ENCODE measurements at regions not wholly inside any gene's neighbourhood (a gene's known extent, or its start where the extent isn't known, plus 50 kb on each side); places are given as distances from the start of the nearest gene placed in this dataset.

GRCh38 chr22:47437636-47438035 lies 675.2 kb downstream of the TBC1D22A start:
- Histone ChIP-seq H3K36me3 (ENCODE audit: control insufficient read depth, insufficient read depth, low read length) (no peaks in the 10 kb centered on the region), H3K4me3 (replicated peaks; ENCODE audit: low read depth, low read length) (no peak overlapping the region), H3K27me3 (replicated peaks; ENCODE audit: control insufficient read depth, insufficient read depth, low read length) (no peaks in the 10 kb centered on the region)
- no peak for DNase-seq (ENCODE audit: extremely low read depth, insufficient read length)
- TF ChIP-seq CTCF (IDR thresholded peaks at IDR 0.05; ENCODE audit: insufficient read depth, low read length, poor library complexity, severe bottlenecking): no peak

GRCh38 chr22:47437110-47437509 lies 674.7 kb downstream of the TBC1D22A start:
- no peak for DNase-seq (ENCODE audit: extremely low read depth, insufficient read length)
- no peaks in the 10 kb centered on the region for H3K36me3 ChIP-seq (ENCODE audit: control insufficient read depth, insufficient read depth, low read length)
- TF ChIP-seq CTCF (IDR thresholded peaks at IDR 0.05; ENCODE audit: insufficient read depth, low read length, poor library complexity, severe bottlenecking): no peak
- H3K27me3 ChIP-seq (replicated peaks; ENCODE audit: control insufficient read depth, insufficient read depth, low read length): no peaks in the 10 kb centered on the region
- no peak overlapping the region for H3K4me3 ChIP-seq (replicated peaks; ENCODE audit: low read depth, low read length)

- no peak for DNase-seq (ENCODE audit: extremely low read depth, insufficient read length)
- no peak overlapping the region for H3K4me3 ChIP-seq (replicated peaks; ENCODE audit: low read depth, low read length)
- no peaks in the 10 kb centered on the region for H3K36me3 ChIP-seq (ENCODE audit: control insufficient read depth, insufficient read depth, low read length)
- H3K27me3 ChIP-seq (replicated peaks; ENCODE audit: control insufficient read depth, insufficient read depth, low read length): no peaks in the 10 kb centered on the region
- no peak for TF ChIP-seq CTCF (IDR thresholded peaks at IDR 0.05; ENCODE audit: insufficient read depth, low read length, poor library complexity, severe bottlenecking)
Observed at GRCh38 chr22:47435826-47436225, 673.4 kb downstream of the TBC1D22A start.

- no peak for TF ChIP-seq CTCF (IDR thresholded peaks at IDR 0.05; ENCODE audit: insufficient read depth, low read length, poor library complexity, severe bottlenecking)
- Histone ChIP-seq H3K27me3 (replicated peaks; ENCODE audit: control insufficient read depth, insufficient read depth, low read length) (no peaks in the 10 kb centered on the region), H3K36me3 (ENCODE audit: control insufficient read depth, insufficient read depth, low read length) (no peaks in the 10 kb centered on the region), H3K4me3 (replicated peaks; ENCODE audit: low read depth, low read length) (no peak overlapping the region)
- no peak for DNase-seq (ENCODE audit: extremely low read depth, insufficient read length)
Observed at GRCh38 chr22:47435204-47435487, 672.7 kb downstream of the TBC1D22A start.

GRCh38 chr22:47434336-47435203 lies 672.1 kb downstream of the TBC1D22A start:
- no peak for DNase-seq (ENCODE audit: extremely low read depth, insufficient read length)
- Histone ChIP-seq H3K27me3 (replicated peaks; ENCODE audit: control insufficient read depth, insufficient read depth, low read length) (no peaks in the 10 kb centered on the region), H3K4me3 (replicated peaks; ENCODE audit: low read depth, low read length) (no peak overlapping the region), H3K36me3 (ENCODE audit: control insufficient read depth, insufficient read depth, low read length) (no peaks in the 10 kb centered on the region)
- no peak for TF ChIP-seq CTCF (IDR thresholded peaks at IDR 0.05; ENCODE audit: insufficient read depth, low read length, poor library complexity, severe bottlenecking)

GRCh38 chr22:47433627-47434026 lies 671.2 kb downstream of the TBC1D22A start:
- no peak for TF ChIP-seq CTCF (IDR thresholded peaks at IDR 0.05; ENCODE audit: insufficient read depth, low read length, poor library complexity, severe bottlenecking)
- no peak overlapping the region for H3K4me3 ChIP-seq (replicated peaks; ENCODE audit: low read depth, low read length)
- H3K27me3 ChIP-seq (replicated peaks; ENCODE audit: control insufficient read depth, insufficient read depth, low read length): no peaks in the 10 kb centered on the region
- no peaks in the 10 kb centered on the region for H3K36me3 ChIP-seq (ENCODE audit: control insufficient read depth, insufficient read depth, low read length)
- DNase-seq (ENCODE audit: extremely low read depth, insufficient read length): no peak
